ENCODE measurements at regions not wholly inside any gene's neighbourhood (a gene's known extent, or its start where the extent isn't known, plus 50 kb on each side); places are given as distances from the start of the nearest gene placed in this dataset.

GRCh38 chr2:19228181-19228593 lies 130.2 kb downstream of the OSR1 start:
- TF ChIP-seq CTCF (IDR thresholded peaks at IDR 0.05) (no peak), POLR2A (IDR thresholded peaks at IDR 0.05) (no peak), EP300 (IDR thresholded peaks at IDR 0.05) (no peak)
